Pancreas (tissue), 10 donors: ENCODE measurements at regions not wholly inside any gene's neighbourhood (a gene's known extent, or its start where the extent isn't known, plus 50 kb on each side); places are given as distances from the start of the nearest gene placed in this dataset.

Experiments
- ATAC-seq, 4 donors: fragments of 200-7000 bp; cut with Tn5 transposase; one replicate each; pipeline versions ENCODE4 v1.8.0 to v1.9.1; 2020; ENCODE audit warnings: mild to moderate bottlenecking in 4 of 4, moderate library complexity in 4 of 4
- DNase-seq, 6 donors: peaks; one replicate each; pipeline ENCODE4 v3.0.0-alpha.2; 2020
- FAIRE-seq: peaks from 2 replicates; lab custom pipeline; 2012; peaks lifted over from hg19 to GRCh38; lab: Jason Lieb, UNC
- H3K27ac ChIP-seq, 4 donors: fragments of 200-600 bp; sonication (generic); 1 replicate in 3 of 4; 2 replicates in 1 of 4; pipeline versions ENCODE4 v1.5.0 to v1.8.0; 2020
- H3K27me3 ChIP-seq, 4 donors: fragments of 200-600 bp; one replicate each; pipeline ENCODE4 v1.8.0; 2021
- H3K36me3 ChIP-seq, 3 donors: fragments of 200-600 bp; sonication (generic) in 1 of 3; one replicate each; pipeline versions ENCODE4 v1.5.0 to v1.8.0; 2020 to 2021
- H3K4me1 ChIP-seq, 3 donors: fragments of 200-600 bp; one replicate each; pipeline ENCODE4 v1.8.0; 2021
- H3K4me3 ChIP-seq, 4 donors: fragments of 200-600 bp; sonication (generic) in 2 of 4; one replicate each; pipeline versions ENCODE4 v1.5.0 to v1.8.0; 2020 to 2021
- H3K9me3 ChIP-seq, 4 donors: fragments of 200-600 bp; one replicate each; pipeline ENCODE4 v1.8.0; 2021
- CTCF ChIP-seq, 4 donors: fragments of 200-600 bp; sonication (generic) in 3 of 4; IDR thresholded peaks; one replicate each; pipeline versions ENCODE4 v1.5.0 to v1.8.0; 2021; ENCODE audit warnings: antibody characterized with exemption in 4 of 4
- WGBS, 2 donors: extraction: QIAGEN DNeasy Blood & Tissue Kit; methylation state at CpG; one replicate each; pipeline ENCODE4 v1.1.7; 2013; 5-methylcytosine and 5-hydroxymethylcytosine counted together
- intact Hi-C, 3 donors: fragments of 100-400 bp; cut with DNase I; formaldehyde crosslinking; loops; one replicate each; pipeline versions ENCODE4 v1.11.1 to v1.14.2; 2022
- donor health status: healthy with polysubstance abuse.
- donor health status: DM: no; HTN: no; CAD: no; lungs with moderate emphysema.
- donor health status: DM: no; HTN: no; CAD: no.
- donor health status: control.
- donor health status: control.
- donor health status: Bipolar disorder and iron deficiency.
- donor health status: DM: yes; HTN: yes; CAD: no.
- donor health status: DM: no; HTN: no; CAD: no.
- donor health status: DM: no; HTN: no; CAD: no.
- donor health status: DM: yes; HTN: yes; CAD: no.

GRCh38 chr2:200230716-200231115, 75.8 kb upstream of the SPATS2L start:
- 33 to 34% methylated on average over 1 of the region's 1 CpG for WGBS, 2 donors
- no peak overlapping the region for H3K4me3 ChIP-seq
- DNase-seq (no peak), FAIRE-seq (no peak), ATAC-seq (no peak)
- H3K4me1 ChIP-seq: peaks cover 0 to 9% (median 0%) of the 10 kb centered on the region in 3 donors
- no peak for TF ChIP-seq CTCF (IDR thresholded peaks at IDR 0.05)
- no peaks in the 10 kb centered on the region for H3K36me3 ChIP-seq
- H3K9me3 ChIP-seq: no peaks in the 10 kb centered on the region
- H3K27ac ChIP-seq: no peak overlapping the region
- intact Hi-C loops: no loop called here
- H3K27me3 ChIP-seq: no peaks in the 10 kb centered on the region

- 95 to 100% methylated on average over 1 of the region's 1 CpG for WGBS, 2 donors
- TF ChIP-seq CTCF (IDR thresholded peaks at IDR 0.05): no peak
- Histone ChIP-seq H3K9me3 (no peaks in the 10 kb centered on the region), H3K4me3 (no peak overlapping the region), H3K4me1 (no peaks in the 10 kb centered on the region), H3K36me3 (no peaks in the 10 kb centered on the region), H3K27ac (no peak overlapping the region), H3K27me3 (no peaks in the 10 kb centered on the region)
- intact Hi-C loops: no loop called here
- FAIRE-seq (no peak), DNase-seq (no peak), ATAC-seq (no peak)
These were observed 71.0 kb upstream of the SPATS2L start for GRCh38 chr2:200235533-200235932.

- intact Hi-C loops: no loop called here
- ATAC-seq (no peak), DNase-seq (no peak), FAIRE-seq (no peak)
- WGBS, 2 donors: 82 to 85% methylated on average over 2 of the region's 2 CpGs
- H3K4me3 ChIP-seq: no peak overlapping the region
- no peak for TF ChIP-seq CTCF (IDR thresholded peaks at IDR 0.05)
- H3K4me1 ChIP-seq: no peaks in the 10 kb centered on the region
- no peak overlapping the region for H3K27ac ChIP-seq
- H3K36me3 ChIP-seq: no peaks in the 10 kb centered on the region
- no peaks in the 10 kb centered on the region for H3K9me3 ChIP-seq
- no peaks in the 10 kb centered on the region for H3K27me3 ChIP-seq
These were observed 67.3 kb upstream of the SPATS2L start for GRCh38 chr2:200239216-200239615.

GRCh38 chr2:200242570-200242969, 63.9 kb upstream of the SPATS2L start:
- no peak for DNase-seq
- no peak for TF ChIP-seq CTCF (IDR thresholded peaks at IDR 0.05)
- Histone ChIP-seq H3K27me3 (no peaks in the 10 kb centered on the region), H3K4me1 (no peaks in the 10 kb centered on the region), H3K4me3 (no peak overlapping the region), H3K9me3 (no peaks in the 10 kb centered on the region), H3K27ac (no peak overlapping the region), H3K36me3 (no peaks in the 10 kb centered on the region)
- no peak for FAIRE-seq
- intact Hi-C loops: no loop called here
- peak in 1 of 4 donors; percentile 56 for ATAC-seq
- WGBS, 2 donors: 74 to 76% methylated on average over 4 of the region's 4 CpGs

GRCh38 chr2:200243441-200243840, 63.1 kb upstream of the SPATS2L start:
- FAIRE-seq: no peak
- 90 to 92% methylated on average over 7 of the region's 7 CpGs for WGBS, 2 donors
- TF ChIP-seq CTCF (IDR thresholded peaks at IDR 0.05): no peak
- H3K27me3 ChIP-seq: no peaks in the 10 kb centered on the region
- H3K4me1 ChIP-seq: no peaks in the 10 kb centered on the region
- no peaks in the 10 kb centered on the region for H3K36me3 ChIP-seq
- H3K4me3 ChIP-seq: no peak overlapping the region
- H3K27ac ChIP-seq: no peak overlapping the region
- intact Hi-C loops: no loop called here
- no peak for ATAC-seq
- DNase-seq: no peak
- H3K9me3 ChIP-seq: no peaks in the 10 kb centered on the region
